ENCODE measurements at regions not wholly inside any gene's neighbourhood (a gene's known extent, or its start where the extent isn't known, plus 50 kb on each side); places are given as distances from the start of the nearest gene placed in this dataset.

GRCh38 chr2:795531-796041 lies 118.4 kb upstream of the TMEM18 start (continued):
- no peak for TF ChIP-seq ZNF335 (tag by site-specific recombination; conservative IDR thresholded peaks at IDR 0.05)
- no peak for TF ChIP-seq PRDM4 (tag by site-specific recombination; IDR thresholded peaks at IDR 0.05)
- TF ChIP-seq ZNF174 (tag by site-specific recombination; IDR thresholded peaks at IDR 0.05) = no peak
- TF ChIP-seq ELK4 (IDR thresholded peaks at IDR 0.05; ENCODE audit: borderline replicate concordance, low read depth, low read length) = no peak
- no peak for TF ChIP-seq ZNF26 (tag by site-specific recombination; IDR thresholded peaks at IDR 0.05)
- no peak for TF ChIP-seq HOXD13 (CRISPR knock-in tag; IDR thresholded peaks at IDR 0.05; ENCODE audit: borderline replicate concordance)

GRCh38 chr2:794554-795241 lies 117.5 kb upstream of the TMEM18 start:
- no peaks in the 10 kb centered on the region for H3K4me1 ChIP-seq (ENCODE audit: control insufficient read depth, insufficient read depth, low read length)
- no peaks in the 10 kb centered on the region for H3K9me3 ChIP-seq (ENCODE audit: control insufficient read depth, insufficient read depth, low read depth, low read length)
- no peaks in the 10 kb centered on the region for H3K36me3 ChIP-seq (ENCODE audit: control insufficient read depth in 2 of 2, insufficient read depth in 1 of 2, low read length in 2 of 2)
- ChIA-PET POLR2A (no interaction called here), CTCF (interaction anchor here (0.7 kb wide), 1 partner anchor 152 kb away, joined by 5 read pairs; no protein-coding TSS in a partner anchor)
- no peak overlapping the region for H3K27ac ChIP-seq (ENCODE audit: extremely low read depth, low read depth, low read length)
- no peak overlapping the region for H3K4me3 ChIP-seq (ENCODE audit: low read depth, low read length)
- no peak for TF ChIP-seq ZNF362 (tag by site-specific recombination; IDR thresholded peaks at IDR 0.05)
- TF ChIP-seq SP3 (tag by site-specific recombination; IDR thresholded peaks at IDR 0.05) = no peak
- TF ChIP-seq ZBTB21 (tag by site-specific recombination; IDR thresholded peaks at IDR 0.05) = no peak
- no peak for TF ChIP-seq EGR2 (tag by site-specific recombination; IDR thresholded peaks at IDR 0.05; ENCODE audit: low read depth)
- no peak for TF ChIP-seq ZNF473 (tag by site-specific recombination; IDR thresholded peaks at IDR 0.05)
- no peak for TF ChIP-seq ZNF266 (tag by site-specific recombination; IDR thresholded peaks at IDR 0.05; ENCODE audit: low read depth)
- TF ChIP-seq ZNF558 (tag by site-specific recombination; IDR thresholded peaks at IDR 0.05) = no peak
- TF ChIP-seq ZNF24 (tag by site-specific recombination; IDR thresholded peaks at IDR 0.05) = no peak
- TF ChIP-seq ZNF571 (tag by site-specific recombination; IDR thresholded peaks at IDR 0.05) = no peak
- TF ChIP-seq ZNF610 (tag by site-specific recombination; IDR thresholded peaks at IDR 0.05; ENCODE audit: borderline replicate concordance) = no peak
- TF ChIP-seq ZNF114 (tag by site-specific recombination; IDR thresholded peaks at IDR 0.05) = no peak

GRCh38 chr2:793236-793635 lies 116.0 kb upstream of the TMEM18 start:
- Histone ChIP-seq H3K9me3 (ENCODE audit: control insufficient read depth, insufficient read depth, low read depth, low read length) (no peaks in the 10 kb centered on the region), H3K4me3 (ENCODE audit: low read depth, low read length) (no peak overlapping the region), H3K36me3 (ENCODE audit: control insufficient read depth in 2 of 2, insufficient read depth in 1 of 2, low read length in 2 of 2) (no peaks in the 10 kb centered on the region), H3K27ac (ENCODE audit: extremely low read depth, low read depth, low read length) (no peak overlapping the region), H3K4me1 (ENCODE audit: control insufficient read depth, insufficient read depth, low read length) (no peaks in the 10 kb centered on the region)
- POLR2A ChIA-PET = interaction anchor here (0.6 kb wide), 1 partner anchor 119 kb away, joined by 5 read pairs; no protein-coding TSS in a partner anchor
- CTCF ChIA-PET = no interaction called here
- TF ChIP-seq YY2 (tag by site-specific recombination; IDR thresholded peaks at IDR 0.05) (no peak), ZNF114 (tag by site-specific recombination; IDR thresholded peaks at IDR 0.05) (no peak), ZNF558 (tag by site-specific recombination; IDR thresholded peaks at IDR 0.05) (no peak), ZNF391 (tag by site-specific recombination; IDR thresholded peaks at IDR 0.05; ENCODE audit: borderline replicate concordance, low read depth) (no peak), RBAK (tag by site-specific recombination; IDR thresholded peaks at IDR 0.05) (no peak), ZNF280C (tag by site-specific recombination; IDR thresholded peaks at IDR 0.05) (no peak), ZNF843 (tag by site-specific recombination; IDR thresholded peaks at IDR 0.05) (no peak), ZBTB17 (tag by site-specific recombination; IDR thresholded peaks at IDR 0.05) (no peak), ZNF155 (tag by site-specific recombination; IDR thresholded peaks at IDR 0.05) (no peak)
